GM21423 (cell line): ENCODE measurements at regions not wholly inside any gene's neighbourhood (a gene's known extent, or its start where the extent isn't known, plus 50 kb on each side); places are given as distances from the start of the nearest gene placed in this dataset.

Experiments used
- ATAC-seq: cut with Tn5 transposase; IDR thresholded peaks from one replicate; pipeline ENCODE4 v1.9.1; 2021; ENCODE audit warnings: mild to moderate bottlenecking, moderate library complexity; ENCODE audit not compliant: unreplicated experiment

DNA sequence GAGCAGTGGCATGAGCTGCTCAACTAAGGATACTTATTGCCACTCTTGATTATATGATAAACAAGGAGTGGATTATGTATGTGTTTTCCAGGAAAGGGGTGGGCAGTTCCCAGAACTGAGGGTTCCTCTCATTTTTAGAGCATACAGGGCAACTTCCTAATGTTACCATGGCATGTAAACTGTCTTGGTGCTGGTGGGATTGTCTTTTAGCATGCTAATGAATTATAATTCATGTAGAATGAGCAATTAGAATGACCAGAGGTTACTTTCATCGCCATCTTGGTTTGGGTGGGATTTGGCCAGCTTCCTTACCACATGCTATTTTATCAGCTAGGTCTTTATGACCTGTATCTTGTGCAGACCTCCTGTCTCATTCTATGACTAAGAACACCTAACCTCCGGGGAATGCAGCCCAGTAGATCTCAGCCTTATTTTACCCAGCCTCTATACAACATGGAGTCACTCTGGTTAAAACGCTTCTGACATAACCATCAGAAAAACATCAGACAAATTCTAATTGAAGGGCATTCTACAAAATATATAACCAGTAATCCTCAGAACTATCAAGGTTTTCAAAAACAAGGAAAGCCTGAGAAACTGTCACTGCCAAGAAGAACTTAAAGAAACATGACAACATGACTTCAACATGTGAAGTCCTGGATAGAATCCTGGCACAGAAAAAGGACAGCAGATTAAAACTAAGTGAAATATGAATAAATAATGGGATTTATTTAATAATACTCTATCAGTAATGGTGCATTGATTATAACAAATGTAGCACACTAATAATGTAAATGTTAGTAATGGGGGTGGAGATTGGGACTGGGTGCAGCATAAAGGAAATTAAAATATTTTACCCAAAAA, 365.0 kb downstream of the SEMA3D start:
- ATAC-seq, result no peak

DNA sequence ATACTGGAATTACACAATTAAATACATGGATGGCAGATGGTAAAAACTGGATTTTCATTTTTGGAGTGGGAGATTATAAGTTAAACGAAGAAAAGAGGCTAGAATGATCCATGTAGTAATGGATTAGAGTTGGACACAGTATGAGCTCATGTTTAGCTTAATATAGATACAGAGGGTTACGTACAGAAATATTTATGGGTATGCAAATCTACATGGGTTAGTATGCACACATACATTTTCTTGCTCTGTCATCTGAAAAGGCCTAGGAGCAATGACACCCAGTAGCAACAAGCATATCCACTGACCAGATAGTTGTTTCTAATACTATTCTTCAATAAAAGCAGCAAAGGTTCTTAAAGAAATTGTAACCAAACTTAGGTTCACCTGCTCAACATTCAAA, 366.4 kb downstream of the SEMA3D start:
- no peak for ATAC-seq

DNA sequence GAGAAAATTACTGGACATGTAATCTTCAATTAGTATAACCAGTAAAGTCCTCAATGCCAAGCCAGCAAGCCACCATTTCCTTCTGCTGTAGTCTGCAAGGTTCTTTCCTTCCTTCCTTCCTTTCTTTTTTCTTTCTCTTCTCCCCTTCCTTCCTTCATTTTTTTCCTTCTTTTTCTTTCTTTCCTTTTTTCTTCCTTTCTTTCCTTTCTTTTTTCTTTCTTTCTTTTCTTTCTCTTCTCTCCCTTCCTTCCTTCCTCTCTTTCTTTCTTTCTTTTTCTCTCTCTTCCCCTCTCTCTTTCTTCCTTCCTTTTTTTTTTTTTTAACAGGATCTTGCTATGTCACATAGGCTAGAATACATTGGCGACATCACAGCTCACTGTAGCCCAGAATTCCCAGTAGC, 369.8 kb downstream of the SEMA3D start:
- ATAC-seq, result no peak

DNA sequence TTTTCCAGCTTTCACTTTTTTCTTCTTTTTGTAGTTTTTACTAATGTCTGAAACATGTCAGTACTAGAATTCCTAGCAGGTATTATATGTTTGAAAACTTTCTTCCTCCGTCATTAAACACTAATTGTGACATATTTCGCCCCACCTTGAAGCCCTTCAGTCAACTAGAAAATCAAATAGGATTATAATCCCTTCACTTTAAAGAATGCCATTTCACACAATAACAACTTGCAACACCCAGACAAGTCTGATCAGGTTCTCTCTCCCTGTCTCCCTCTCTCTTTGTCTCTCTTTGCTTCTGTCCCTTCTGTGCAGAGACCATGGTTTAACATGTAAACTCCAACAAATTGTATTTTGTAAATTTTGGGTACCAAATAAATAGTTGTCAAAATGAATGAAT, 373.5 kb downstream of the SEMA3D start:
- no peak for ATAC-seq

DNA sequence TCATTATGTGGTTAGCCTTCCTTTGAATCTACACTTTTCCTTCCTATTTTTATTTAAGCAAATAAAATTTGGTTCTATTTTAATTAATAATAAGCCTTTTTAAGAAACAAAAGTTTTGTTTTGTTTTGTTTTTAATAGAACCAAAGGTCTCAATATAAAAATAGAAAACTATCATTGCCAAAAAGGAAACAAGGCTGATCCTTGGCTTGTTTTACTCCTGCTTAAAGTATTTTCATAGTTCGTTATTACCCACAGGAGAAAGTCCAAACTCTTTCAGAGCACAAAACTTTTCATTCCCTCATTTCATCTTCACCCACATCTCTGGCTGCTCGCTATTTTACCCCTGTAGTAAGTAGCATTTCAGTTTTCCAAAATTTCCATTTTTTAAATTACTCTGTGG, 374.8 kb downstream of the SEMA3D start:
- ATAC-seq, result no peak

DNA sequence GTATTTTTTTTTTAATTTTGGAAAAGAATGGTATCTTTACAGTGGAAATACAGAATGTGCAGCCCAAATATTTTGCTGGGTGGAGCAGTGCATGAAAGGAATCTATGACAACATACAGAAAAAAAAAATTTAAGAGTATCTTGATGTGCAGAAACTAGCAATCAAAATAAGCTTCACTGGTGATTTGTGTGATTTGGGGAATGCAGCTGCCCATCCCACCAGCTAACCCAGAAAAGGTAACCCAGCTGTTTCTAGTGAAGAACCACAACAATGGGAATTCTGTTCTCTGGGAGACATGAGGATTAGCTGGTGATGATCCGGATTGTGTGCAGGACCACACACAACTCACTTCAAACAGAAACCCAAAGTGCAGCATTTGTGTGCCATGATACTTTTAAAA, 375.5 kb downstream of the SEMA3D start:
- ATAC-seq, result no peak

DNA sequence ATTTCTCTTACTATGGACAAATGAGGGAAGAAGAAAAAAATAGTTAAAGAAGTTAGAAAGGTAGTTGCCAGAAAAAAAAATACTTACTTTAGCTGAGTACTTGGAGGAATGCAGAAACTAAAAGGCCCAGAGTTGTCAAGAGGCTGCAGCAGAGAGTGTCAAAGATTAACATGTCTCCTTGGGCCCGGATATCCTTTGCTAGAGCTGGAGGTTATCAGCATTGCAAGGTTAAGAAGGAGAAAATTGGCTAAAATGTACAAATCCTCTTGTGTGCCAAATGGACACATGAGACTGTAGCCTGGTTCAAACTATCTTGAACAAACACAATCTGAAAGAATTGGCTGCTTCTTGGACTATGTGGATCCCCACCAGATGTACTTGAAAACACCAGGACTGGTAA, 377.0 kb downstream of the SEMA3D start:
- ATAC-seq, result no peak

DNA sequence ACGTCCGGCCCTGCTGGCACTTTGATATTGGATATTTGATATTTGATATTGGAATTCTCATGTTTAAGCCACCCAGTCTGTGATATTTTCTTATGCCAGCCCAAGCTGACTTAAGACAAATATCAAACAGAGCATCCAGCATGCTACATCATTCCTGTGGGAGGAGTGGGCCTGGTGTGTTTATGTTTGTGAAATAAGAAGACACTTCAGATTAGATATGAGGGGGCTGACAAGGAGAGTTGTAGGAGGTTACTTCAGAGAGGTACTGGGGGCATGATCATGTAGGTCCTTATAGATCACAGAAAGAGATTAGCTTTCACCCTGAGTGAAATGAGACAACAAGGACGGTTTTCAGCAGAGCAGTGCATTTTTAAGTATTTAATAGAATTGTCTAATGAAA, 382.9 kb downstream of the SEMA3D start:
- ATAC-seq, result no peak

DNA sequence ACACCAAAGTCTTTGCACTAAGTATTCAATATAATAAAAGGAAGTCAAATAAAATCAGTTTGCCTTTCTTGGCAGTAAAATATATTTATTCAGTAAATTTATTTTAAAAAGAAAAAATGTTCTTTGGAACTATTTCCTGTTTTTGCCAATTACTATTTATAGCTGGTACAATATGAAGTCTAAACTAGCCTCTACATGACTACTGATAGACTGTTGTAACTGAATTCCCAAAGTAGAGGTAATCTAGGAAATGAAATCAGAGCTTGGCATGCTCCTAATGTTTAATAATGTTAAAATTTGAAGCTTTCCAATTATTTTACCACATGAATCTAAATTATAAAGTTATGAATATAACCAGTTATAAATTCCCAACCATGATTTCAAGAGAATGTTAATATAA, 385.5 kb downstream of the SEMA3D start:
- ATAC-seq, result no peak

DNA sequence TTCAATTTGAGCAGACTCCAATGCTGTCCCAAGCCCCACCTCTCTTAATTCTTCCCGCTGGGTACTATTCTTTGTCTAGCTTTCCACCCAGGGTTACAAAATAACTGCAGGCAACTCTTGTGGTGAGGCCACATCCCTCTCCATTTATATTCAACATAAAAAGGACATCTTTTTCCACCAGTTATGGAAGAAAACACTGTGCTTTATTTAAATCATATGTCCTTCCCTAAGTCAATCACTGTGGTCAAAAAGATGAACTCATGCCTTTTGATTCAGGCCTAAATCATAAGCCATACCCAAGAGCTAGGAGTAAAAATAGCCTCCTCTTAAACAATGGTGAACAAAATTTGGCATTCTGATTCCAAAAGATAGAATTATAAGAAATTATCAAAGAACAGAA, 386.0 kb downstream of the SEMA3D start:
- no peak for ATAC-seq

DNA sequence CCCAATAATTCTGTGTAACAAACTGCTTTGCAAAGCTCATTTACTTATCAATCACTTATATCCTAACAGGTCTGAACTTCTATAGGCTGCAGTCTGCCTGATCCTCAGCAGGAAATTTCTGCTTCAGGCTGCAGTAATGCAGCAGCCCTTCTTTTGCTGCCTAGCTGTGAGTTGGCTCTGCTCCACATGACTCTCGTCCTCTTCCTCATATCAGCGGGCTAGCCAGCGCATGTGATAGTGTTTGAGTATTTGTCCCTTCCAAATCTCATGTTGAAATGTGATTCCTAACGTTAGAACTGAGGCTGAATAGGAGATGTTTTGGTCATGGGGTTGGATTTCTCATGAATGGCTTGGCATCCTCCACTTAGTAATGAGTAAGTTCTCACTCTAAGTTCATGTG, 387.8 kb downstream of the SEMA3D start:
- ATAC-seq, result no peak

DNA sequence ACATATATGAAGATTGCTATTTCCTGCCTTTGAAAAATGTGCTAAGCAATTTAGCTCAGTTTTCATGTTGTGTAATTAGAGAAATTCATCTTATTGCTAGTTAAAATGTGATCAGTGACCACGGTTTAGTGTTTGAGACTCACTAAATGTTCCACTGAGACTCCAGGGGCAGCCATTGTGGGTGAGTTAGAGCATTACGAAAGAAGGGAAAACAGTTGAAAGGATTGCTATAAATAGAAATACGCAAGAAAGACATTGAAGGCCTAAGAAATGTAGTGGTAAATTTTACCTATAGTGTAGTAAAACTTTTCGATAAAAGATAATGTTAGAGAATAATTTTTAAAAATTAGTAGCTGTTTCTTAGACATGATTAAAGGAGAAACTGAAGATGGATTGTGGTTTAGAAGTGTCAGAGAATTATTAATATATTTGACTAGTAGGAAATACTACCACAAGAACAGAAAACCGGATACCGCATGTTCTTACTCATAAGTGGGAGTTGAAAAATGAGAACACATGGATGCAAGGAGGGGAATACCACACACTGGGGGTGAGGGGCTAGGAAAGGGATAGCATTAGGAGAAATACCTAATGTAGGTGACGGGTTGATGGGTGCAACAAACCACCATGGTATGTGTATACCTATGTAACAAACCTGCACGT, 394.5 kb downstream of the SEMA3D start:
- ATAC-seq, result peak; percentile 60

DNA sequence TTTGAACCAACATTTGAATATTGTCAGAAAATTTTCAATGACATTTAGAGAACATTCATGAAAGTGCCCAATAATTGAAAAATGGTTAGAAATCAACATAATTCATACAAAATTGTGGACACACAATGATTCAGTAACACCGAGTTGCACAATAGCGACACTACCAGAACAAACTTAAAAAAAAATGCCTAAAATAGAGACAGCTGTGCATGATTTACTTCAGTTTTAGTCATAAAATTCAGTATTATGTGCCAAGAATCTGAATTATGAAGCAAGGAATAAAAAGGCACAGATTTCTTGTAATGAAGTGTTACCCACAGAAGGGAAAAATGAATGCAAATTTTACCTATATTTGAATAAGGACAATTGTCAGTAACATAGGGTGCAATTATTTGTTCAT, 396.0 kb downstream of the SEMA3D start:
- no peak for ATAC-seq

DNA sequence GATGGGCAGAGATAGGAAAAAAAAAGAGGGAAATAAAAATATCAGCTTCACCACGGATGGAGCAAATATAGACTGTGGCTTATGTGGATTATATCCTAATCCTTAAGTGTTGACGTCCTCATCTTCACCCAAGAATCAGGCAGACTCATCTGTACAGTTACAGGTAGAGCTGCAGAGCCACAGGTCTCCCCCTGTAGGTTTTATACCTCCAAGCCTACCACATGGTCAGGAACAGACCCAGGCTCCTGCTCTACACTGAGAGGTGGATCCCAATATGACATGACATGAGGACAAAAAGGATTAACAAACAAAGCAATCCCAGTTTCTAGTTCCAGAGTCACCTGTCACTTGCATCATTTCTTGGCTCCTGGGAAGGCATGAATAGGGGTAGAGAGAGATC, 400.8 kb downstream of the SEMA3D start:
- no peak for ATAC-seq

DNA sequence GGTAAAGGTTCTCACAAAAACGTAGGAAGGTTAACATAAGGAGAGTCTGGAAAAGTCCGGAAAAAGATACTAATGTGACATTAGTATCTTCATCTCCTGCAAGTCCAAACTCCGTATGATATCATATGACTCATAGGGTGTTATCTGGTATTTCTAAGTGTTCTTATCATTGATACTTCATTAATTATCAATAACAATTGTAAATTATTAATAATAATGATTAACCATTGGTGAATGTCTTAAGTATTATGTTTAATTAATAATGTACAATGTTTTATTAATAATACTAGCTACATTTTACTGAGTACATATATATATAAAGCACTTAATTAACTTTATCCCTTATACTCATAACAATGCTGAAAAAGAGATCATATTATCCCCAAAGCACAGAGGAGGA, 402.4 kb downstream of the SEMA3D start:
- no peak for ATAC-seq

DNA sequence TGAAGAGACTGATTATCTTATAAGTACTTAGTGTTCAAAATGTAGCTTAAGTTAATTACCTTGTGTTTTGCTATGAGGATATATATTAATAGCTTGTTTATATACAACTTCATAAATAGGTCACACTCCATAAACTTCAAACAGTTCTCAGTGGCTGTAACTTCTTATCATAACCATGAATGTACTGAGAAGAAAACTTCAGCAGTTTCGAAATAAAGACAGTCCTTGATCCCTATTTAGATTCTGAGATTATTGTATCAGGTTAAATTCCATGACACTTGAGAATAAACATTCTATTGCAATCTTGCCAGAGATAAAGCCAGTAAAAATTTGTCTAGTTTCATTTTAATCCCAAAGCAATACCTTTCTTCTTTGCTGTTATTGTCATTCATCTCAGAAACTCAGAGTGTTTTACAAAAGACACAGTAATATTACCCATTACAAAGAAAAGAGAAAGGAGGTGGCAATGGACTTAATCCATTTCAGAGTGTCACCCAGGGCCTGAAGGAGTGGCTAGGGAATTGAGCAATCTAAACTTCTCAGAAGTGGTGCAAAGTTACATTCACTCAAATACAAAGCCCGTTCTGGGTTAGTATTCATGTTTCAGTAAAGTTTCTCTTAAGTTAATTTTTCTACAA, 403.6 kb downstream of the SEMA3D start:
- no peak for ATAC-seq

DNA sequence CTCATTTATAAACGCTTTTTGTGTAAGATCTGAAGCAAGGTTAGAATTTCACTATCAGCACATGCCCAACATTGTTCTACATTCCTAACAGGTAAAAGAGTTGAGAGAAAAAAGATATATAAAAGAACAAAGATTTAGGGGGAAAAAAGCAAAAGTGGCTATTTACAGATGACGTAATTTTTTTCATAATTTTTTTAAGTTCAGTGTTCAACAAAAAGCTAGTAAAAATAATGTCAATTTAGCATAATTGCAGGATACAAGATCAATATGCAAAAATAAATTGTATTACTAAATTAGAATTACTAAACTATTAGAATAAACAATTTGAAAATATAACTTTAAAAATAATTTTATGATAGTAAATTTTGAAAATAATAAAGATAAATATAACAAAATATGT, 405.0 kb downstream of the SEMA3D start:
- no peak for ATAC-seq

DNA sequence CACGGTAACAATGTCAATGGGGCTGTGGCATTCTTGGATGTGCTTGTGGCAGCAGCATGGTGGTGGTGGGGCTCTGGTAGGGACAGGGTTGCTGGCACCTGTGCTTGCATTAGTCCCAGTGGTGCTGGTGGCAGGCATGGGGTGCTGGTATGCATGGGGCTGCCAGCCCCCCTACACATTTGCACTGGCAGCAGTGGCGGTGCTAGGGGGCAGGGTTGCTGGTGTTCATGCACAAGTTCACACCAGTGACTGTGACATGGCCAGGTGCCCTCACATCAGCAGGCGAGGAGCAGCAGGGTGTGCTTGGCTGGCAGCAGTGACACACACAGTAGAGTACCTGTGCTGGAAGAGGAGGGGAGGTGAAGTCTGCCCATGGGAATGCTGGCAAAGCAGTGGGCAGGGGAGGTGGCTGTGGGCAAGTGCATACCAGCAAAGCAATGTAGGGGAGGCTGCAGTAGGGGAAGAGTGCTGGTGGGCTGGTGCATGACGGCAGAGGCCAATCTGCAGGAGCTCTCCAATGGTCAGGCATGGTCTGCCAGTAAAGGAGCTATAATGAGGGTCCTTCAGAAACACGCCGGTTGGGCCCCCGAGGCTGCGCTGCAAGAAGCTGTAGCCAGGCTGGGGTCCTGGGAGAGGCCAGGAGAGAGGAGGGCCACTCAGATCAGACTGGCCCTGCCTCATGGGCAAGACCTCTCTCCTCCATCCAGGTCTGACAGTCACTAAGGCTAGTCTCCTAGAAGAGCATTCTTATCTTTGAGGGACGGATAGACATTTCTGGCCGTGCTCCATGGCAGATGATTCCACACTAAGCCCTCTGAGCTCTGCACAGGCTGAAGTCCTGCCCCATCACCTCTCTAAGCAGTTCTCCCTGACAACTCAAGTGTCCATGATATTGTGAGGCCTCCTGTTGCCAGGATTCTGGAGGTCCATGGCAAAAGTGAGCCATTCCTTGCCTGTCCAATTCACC, 406.4 kb downstream of the SEMA3D start:
- ATAC-seq, result no peak

DNA sequence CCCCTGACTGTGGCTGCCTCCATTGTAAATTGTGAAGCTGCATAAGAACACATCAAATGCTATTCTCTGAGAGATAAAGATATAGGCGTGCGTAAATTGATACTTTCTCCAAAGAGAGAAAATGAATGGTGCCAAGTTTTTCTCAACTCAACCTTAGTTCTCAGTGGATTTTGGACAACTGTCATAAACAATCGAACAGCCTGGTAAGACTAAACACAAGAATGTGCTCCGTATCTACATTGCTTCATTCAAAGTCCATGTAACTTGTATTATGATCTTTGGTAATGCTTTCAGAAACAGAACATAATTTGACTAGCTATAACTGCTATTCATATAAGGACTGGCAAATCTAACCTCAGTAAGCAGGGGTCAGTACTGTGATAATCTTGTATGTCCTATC, 429.1 kb downstream of the SEMA3D start:
- no peak for ATAC-seq

DNA sequence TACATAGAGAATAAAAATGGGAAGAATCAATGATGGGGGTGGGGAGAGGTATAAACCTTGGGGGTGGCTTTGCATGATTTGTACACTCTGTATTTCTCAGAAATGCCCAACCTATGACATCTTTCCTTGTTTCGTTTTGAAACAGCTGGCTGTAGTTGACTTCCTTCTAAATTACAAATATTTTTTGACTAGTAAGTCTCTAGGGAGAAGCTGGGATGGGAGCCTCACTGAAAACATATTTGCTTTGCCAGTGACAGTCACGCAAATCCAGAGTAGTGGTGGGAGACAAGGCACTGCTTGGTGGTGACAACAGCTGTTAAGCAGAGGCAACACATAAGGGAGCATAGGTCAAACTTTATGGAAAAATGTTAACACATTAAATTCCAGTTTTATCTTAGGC, 440.5 kb downstream of the SEMA3D start:
- no peak for ATAC-seq

DNA sequence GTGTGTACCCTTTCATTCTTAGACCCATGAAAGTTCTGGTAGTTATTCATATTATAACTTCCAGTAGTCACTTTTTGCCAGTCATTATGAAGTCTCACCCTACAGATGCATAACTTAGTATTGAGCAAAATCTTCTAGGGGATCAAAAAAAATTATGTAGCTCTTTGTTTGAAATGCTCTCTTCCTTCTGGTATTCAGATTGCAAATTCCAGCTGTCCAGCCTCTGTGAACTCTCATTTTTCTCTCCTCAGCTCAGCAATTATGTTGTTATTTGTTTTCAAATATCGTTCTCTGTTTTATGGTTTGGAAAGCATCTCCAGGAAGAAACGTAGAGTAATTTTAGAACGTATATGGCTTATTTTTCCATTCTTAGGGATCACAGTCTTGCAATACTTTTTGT, 442.5 kb downstream of the SEMA3D start:
- ATAC-seq, result no peak
